ENCODE measurements at regions not wholly inside any gene's neighbourhood (a gene's known extent, or its start where the extent isn't known, plus 50 kb on each side); places are given as distances from the start of the nearest gene placed in this dataset.

DNA sequence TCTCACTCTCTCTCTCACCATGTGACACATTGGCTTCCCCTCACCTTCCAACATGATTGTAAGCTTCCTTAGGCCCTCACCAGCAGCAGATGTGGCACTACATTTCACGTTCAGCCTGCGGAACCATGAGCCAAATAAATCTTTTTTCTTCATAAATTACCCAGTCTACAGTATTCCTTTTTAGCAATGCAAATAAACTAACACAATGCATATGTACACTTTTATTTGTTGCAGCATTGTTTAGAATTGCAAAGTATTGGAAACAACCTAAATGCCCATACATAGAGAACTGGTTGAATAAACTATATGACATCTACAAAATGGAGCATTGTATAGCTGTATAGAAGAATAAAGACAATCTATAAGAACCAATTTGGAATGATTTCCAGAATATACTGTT is 487.6 kb downstream of the FUT8 start:
- TF ChIP-seq, protein P1, sequence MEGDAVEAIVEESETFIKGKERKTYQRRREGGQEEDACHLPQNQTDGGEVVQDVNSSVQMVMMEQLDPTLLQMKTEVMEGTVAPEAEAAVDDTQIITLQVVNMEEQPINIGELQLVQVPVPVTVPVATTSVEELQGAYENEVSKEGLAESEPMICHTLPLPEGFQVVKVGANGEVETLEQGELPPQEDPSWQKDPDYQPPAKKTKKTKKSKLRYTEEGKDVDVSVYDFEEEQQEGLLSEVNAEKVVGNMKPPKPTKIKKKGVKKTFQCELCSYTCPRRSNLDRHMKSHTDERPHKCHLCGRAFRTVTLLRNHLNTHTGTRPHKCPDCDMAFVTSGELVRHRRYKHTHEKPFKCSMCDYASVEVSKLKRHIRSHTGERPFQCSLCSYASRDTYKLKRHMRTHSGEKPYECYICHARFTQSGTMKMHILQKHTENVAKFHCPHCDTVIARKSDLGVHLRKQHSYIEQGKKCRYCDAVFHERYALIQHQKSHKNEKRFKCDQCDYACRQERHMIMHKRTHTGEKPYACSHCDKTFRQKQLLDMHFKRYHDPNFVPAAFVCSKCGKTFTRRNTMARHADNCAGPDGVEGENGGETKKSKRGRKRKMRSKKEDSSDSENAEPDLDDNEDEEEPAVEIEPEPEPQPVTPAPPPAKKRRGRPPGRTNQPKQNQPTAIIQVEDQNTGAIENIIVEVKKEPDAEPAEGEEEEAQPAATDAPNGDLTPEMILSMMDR (conservative IDR thresholded peaks at IDR 0.05; ENCODE audit: low read depth in 2 of 2): no peak
- no peak for TF ChIP-seq EZH2 (IDR thresholded peaks at IDR 0.05; ENCODE audit: low read depth, unreplicated experiment)
- no peak for TF ChIP-seq CREB1 (CRISPR knock-in tag; IDR thresholded peaks at IDR 0.05; ENCODE audit: low read depth)
- TF ChIP-seq ZNF331 (CRISPR knock-in tag; IDR thresholded peaks at IDR 0.05; ENCODE audit: low read depth): no peak
- no peak for TF ChIP-seq POLR2AphosphoS5 (IDR thresholded peaks at IDR 0.05; ENCODE audit: low read depth)
- TF ChIP-seq STAT1 (IDR thresholded peaks at IDR 0.05; ENCODE audit: unreplicated experiment): no peak
- TF ChIP-seq, protein P2, sequence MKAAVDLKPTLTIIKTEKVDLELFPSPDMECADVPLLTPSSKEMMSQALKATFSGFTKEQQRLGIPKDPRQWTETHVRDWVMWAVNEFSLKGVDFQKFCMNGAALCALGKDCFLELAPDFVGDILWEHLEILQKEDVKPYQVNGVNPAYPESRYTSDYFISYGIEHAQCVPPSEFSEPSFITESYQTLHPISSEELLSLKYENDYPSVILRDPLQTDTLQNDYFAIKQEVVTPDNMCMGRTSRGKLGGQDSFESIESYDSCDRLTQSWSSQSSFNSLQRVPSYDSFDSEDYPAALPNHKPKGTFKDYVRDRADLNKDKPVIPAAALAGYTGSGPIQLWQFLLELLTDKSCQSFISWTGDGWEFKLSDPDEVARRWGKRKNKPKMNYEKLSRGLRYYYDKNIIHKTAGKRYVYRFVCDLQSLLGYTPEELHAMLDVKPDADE (IDR thresholded peaks at IDR 0.05): no peak
